BJ (cell line): ENCODE measurements at regions not wholly inside any gene's neighbourhood (a gene's known extent, or its start where the extent isn't known, plus 50 kb on each side); places are given as distances from the start of the nearest gene placed in this dataset.
"Not testable (repeated sequence)": the region's sequence is repeated elsewhere in the genome, so short reads cannot be mapped to it uniquely, and the experiment has no call there.

Source experiments
- CTCF ChIA-PET: fragments of 350-600 bp; formaldehyde crosslinking; extraction: SDS; loops from one replicate; lab custom pipeline; 2021; ENCODE audit warnings: antibody characterized with exemption, inconsistent platforms; lab: Yijun Ruan, JAX
- POLR2A ChIA-PET: fragments of 300-600 bp; sonication (Branson Sonifier 250); formaldehyde crosslinking; extraction: SDS; loops from one replicate; lab custom pipeline; 2021; ENCODE audit warnings: antibody characterized with exemption; lab: Charles Lee
- DNase-seq: peaks from one replicate; pipeline ENCODE4 v3.0.0-alpha.2; 2011; ENCODE audit warnings: low read depth
- H3K27me3 ChIP-seq: 2 replicates; pipeline ENCODE4 v1.6.0; 2011; ENCODE audit warnings: low read length; ENCODE audit not compliant: control insufficient read depth, insufficient read depth
- H3K36me3 ChIP-seq: 2 replicates; pipeline ENCODE4 v1.5.1; 2011; ENCODE audit warnings: low read length; ENCODE audit not compliant: control insufficient read depth, insufficient read depth
- H3K4me3 ChIP-seq: 2 replicates; pipeline ENCODE4 v1.5.1; 2011; ENCODE audit warnings: low read depth, mild to moderate bottlenecking, control low read depth, low read length
- TF ChIP-seq, protein P1 (sequence below): IDR thresholded peaks from 2 replicates; pipeline ENCODE4 v1.5.1; 2011; ENCODE audit warnings: low read depth, mild to moderate bottlenecking, control low read depth, inconsistent platforms, low read length, moderate library complexity; ENCODE audit not compliant: insufficient read depth

- TF ChIP-seq, protein P1, sequence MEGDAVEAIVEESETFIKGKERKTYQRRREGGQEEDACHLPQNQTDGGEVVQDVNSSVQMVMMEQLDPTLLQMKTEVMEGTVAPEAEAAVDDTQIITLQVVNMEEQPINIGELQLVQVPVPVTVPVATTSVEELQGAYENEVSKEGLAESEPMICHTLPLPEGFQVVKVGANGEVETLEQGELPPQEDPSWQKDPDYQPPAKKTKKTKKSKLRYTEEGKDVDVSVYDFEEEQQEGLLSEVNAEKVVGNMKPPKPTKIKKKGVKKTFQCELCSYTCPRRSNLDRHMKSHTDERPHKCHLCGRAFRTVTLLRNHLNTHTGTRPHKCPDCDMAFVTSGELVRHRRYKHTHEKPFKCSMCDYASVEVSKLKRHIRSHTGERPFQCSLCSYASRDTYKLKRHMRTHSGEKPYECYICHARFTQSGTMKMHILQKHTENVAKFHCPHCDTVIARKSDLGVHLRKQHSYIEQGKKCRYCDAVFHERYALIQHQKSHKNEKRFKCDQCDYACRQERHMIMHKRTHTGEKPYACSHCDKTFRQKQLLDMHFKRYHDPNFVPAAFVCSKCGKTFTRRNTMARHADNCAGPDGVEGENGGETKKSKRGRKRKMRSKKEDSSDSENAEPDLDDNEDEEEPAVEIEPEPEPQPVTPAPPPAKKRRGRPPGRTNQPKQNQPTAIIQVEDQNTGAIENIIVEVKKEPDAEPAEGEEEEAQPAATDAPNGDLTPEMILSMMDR, result no peak
- no peak overlapping the region for H3K4me3 ChIP-seq
- ChIA-PET CTCF (no interaction called here), POLR2A (no interaction called here)
- DNase-seq, result no peak
- H3K36me3 ChIP-seq, result no peaks in the 10 kb centered on the region
- H3K27me3 ChIP-seq, result no peaks in the 10 kb centered on the region
These were observed 253.0 kb downstream of the RAP2B start for GRCh38 chr3:153414982-153415381.

- no peaks in the 10 kb centered on the region for H3K36me3 ChIP-seq
- H3K27me3 ChIP-seq, result no peaks in the 10 kb centered on the region
- no peak for DNase-seq
- CTCF ChIA-PET, result no interaction called here
- TF ChIP-seq, protein P1, result no peak
- POLR2A ChIA-PET, result no interaction called here
- no peak overlapping the region for H3K4me3 ChIP-seq
These were observed 260.3 kb downstream of the RAP2B start for GRCh38 chr3:153422314-153422713.

GRCh38 chr3:153423820-153424219 is 261.8 kb downstream of the RAP2B start:
- POLR2A ChIA-PET, H3K27me3 ChIP-seq, H3K36me3 ChIP-seq, DNase-seq, H3K4me3 ChIP-seq, CTCF ChIA-PET: not testable (repeated sequence)

DNA sequence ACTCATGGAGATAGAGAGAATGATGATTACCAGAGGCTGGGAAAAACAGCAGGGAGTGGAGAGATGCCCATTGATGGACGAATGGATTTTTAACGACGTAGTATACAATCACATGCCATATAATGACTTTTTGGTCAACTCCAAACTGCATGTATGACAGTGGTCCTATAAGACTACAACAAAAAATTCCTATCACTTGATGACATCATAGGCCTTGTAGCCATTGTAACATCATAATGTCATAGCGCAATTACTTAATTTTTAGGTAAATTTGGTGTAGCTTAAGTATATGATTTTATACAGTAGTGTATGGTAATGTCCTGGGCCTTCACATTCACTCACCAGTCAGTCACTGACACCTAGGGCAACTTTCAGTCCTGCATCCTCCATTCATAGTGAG is 264.3 kb downstream of the RAP2B start:
- ChIA-PET CTCF (no interaction called here), POLR2A (no interaction called here)
- TF ChIP-seq, protein P1, result no peak
- H3K27me3 ChIP-seq, result no peaks in the 10 kb centered on the region
- DNase-seq, result no peak
- no peaks in the 10 kb centered on the region for H3K36me3 ChIP-seq
- H3K4me3 ChIP-seq, result no peak overlapping the region

DNA sequence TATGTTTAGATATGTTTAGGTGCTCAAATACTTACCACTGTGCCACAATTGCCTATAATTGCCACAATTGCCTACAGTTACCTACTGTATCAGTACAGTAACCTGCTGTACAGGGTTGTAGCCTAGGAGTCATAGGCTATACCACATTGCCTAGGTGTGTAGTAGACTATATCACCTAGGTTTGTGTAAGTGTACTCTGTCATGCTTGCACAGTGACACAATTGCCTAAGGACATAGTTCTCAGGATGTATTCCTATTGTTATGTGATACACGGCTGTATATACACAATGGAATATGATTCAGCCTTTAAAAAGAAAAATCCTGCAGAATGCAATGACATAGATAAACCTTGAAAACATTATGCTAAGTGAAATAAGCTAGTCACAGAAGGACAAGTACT is 264.8 kb downstream of the RAP2B start:
- TF ChIP-seq, protein P1, result no peak
- CTCF ChIA-PET, result no interaction called here

GRCh38 chr3:153429821-153430220 is 267.8 kb downstream of the RAP2B start:
- no peak for DNase-seq
- ChIA-PET CTCF (interaction anchor here (1.1 kb wide), 1 partner anchor 24 kb away, joined by 3 read pairs; no protein-coding TSS in a partner anchor), POLR2A (no interaction called here)
- H3K4me3 ChIP-seq, result no peak overlapping the region
- H3K27me3 ChIP-seq, result no peaks in the 10 kb centered on the region
- no peaks in the 10 kb centered on the region for H3K36me3 ChIP-seq
- TF ChIP-seq, protein P1, result no peak

More for the DNA sequence above, 264.8 kb downstream of the RAP2B start:
- Histone ChIP-seq H3K27me3 (no peaks in the 10 kb centered on the region), H3K4me3 (no peak overlapping the region), H3K36me3 (no peaks in the 10 kb centered on the region)
- POLR2A ChIA-PET, result no interaction called here
- no peak for DNase-seq
